SK-N-SH (cell line): ENCODE measurements at regions not wholly inside any gene's neighbourhood (a gene's known extent, or its start where the extent isn't known, plus 50 kb on each side); places are given as distances from the start of the nearest gene placed in this dataset.

Source experiments
- CTCF ChIA-PET: fragments of 300-600, 350-600 bp; formaldehyde crosslinking; extraction: SDS; loops from one replicate; lab custom pipeline; 2021; lab: Yijun Ruan, JAX
- POLR2A ChIA-PET: fragments of 350-600 bp; sonication (Branson Sonifier 250); formaldehyde crosslinking; extraction: SDS; loops from one replicate; lab custom pipeline; 2020; ENCODE audit warnings: antibody characterized with exemption, inconsistent platforms; lab: Yijun Ruan, JAX
- DNase-seq: peaks from one replicate; pipeline ENCODE4 v3.0.0; 2012
- H2AFZ ChIP-seq: fragments of 200-600 bp; sonication (generic); 2 replicates; pipeline ENCODE4 v1.8.1; 2016; ENCODE audit warnings: antibody characterized with exemption, mild to moderate bottlenecking, low read depth
- H3F3A ChIP-seq: fragments of 200-600 bp; sonication (generic); replicated peaks from 2 replicates; pipeline ENCODE3; 2016; ENCODE audit warnings: antibody characterized with exemption, mild to moderate bottlenecking; ENCODE audit not compliant: insufficient read depth
- H3K27ac ChIP-seq, 2 experiments: fragments of 200-500 bp in 1 of 2; fragments of 200-600 bp in 1 of 2; sonication (Bioruptor generic) in 1 of 2; sonication (generic), shearing (Covaris generic) in 1 of 2; 2 replicates each; pipeline versions ENCODE4 v1.5.1 to v1.6.1; 2014 to 2016; ENCODE audit warnings: low read depth in 2 of 2, inconsistent platforms in 1 of 2, low read length in 1 of 2, mild to moderate bottlenecking in 1 of 2, mixed read lengths in 1 of 2
- H3K27me3 ChIP-seq: fragments of 200-600 bp; sonication (generic), shearing (Covaris generic); 2 replicates; pipeline ENCODE4 v1.6.1; 2016; ENCODE audit warnings: mixed run types; ENCODE audit not compliant: insufficient read depth
- H3K36me3 ChIP-seq, 2 experiments: fragments of 200-500 bp in 1 of 2; fragments of 200-600 bp in 1 of 2; sonication (Bioruptor generic) in 1 of 2; sonication (generic) in 1 of 2; replicated peaks in 1 of 2; 2 replicates each; pipeline versions ENCODE3 to v1.5.1; 2014 to 2016; ENCODE audit warnings: low read length in 1 of 2, mild to moderate bottlenecking in 1 of 2; ENCODE audit not compliant: insufficient read depth in 2 of 2, control insufficient read depth in 1 of 2
- H3K4me1 ChIP-seq, 2 experiments: fragments of 200-500 bp in 1 of 2; fragments of 200-600 bp in 1 of 2; sonication (Bioruptor generic) in 1 of 2; sonication (generic), shearing (Covaris generic) in 1 of 2; 2 replicates each; pipeline versions ENCODE4 v1.5.1 to v1.6.1; 2014 to 2016; ENCODE audit warnings: low read depth in 1 of 2, low read length in 1 of 2, mixed run types in 1 of 2; ENCODE audit not compliant: insufficient read depth in 2 of 2, control insufficient read depth in 1 of 2
- H3K4me2 ChIP-seq: fragments of 200-600 bp; sonication (generic), shearing (Covaris generic); 2 replicates; pipeline ENCODE4 v1.6.1; 2017; ENCODE audit warnings: mixed run types
- H3K4me3 ChIP-seq, 2 experiments: fragments of 200-500 bp in 1 of 2; fragments of 200-600 bp in 1 of 2; sonication (Bioruptor generic) in 1 of 2; sonication (generic), shearing (Covaris generic) in 1 of 2; 2 replicates each; pipeline versions ENCODE4 v1.5.1 to v1.8.1; 2014 to 2016; ENCODE audit warnings: low read depth in 2 of 2, inconsistent platforms in 1 of 2, low read length in 1 of 2, mild to moderate bottlenecking in 1 of 2, mixed read lengths in 1 of 2, moderate library complexity in 1 of 2
- H3K79me2 ChIP-seq: fragments of 200-600 bp; sonication (generic); 2 replicates; pipeline ENCODE4 v1.8.1; 2017; ENCODE audit warnings: mild to moderate bottlenecking; ENCODE audit not compliant: insufficient read depth
- H3K9ac ChIP-seq: fragments of 200-600 bp; sonication (generic); 2 replicates; pipeline ENCODE4 v1.6.1; 2017; ENCODE audit warnings: mixed run types
- H3K9me2 ChIP-seq: fragments of 200-600 bp; sonication (generic); 2 replicates; pipeline ENCODE4 v1.6.1; 2017; ENCODE audit warnings: mixed run types
- H3K9me3 ChIP-seq: fragments of 200-600 bp; sonication (generic); 2 replicates; pipeline ENCODE4 v1.6.1; 2017; ENCODE audit warnings: mixed run types, mild to moderate bottlenecking, moderate library complexity
- H4K20me1 ChIP-seq: fragments of 200-600 bp; sonication (generic); 2 replicates; pipeline ENCODE4 v1.6.1; 2017; ENCODE audit warnings: mild to moderate bottlenecking, mixed run types; ENCODE audit not compliant: insufficient read depth
- CHD2 ChIP-seq: fragments of 150-350 bp; IDR thresholded peaks from 2 replicates; pipeline ENCODE4 v1.6.1; 2018; ENCODE audit warnings: low read length; ENCODE audit not compliant: partially characterized antibody
- ELF1 ChIP-seq: IDR thresholded peaks from 2 replicates; pipeline ENCODE4 v1.4.0; 2012
- EP300 ChIP-seq, 2 experiments: IDR thresholded peaks; 2 replicates each; pipeline versions ENCODE4 v1.4.0 to v1.6.1; 2012; ENCODE audit warnings: borderline replicate concordance in 1 of 2, low read depth in 1 of 2, low read length in 1 of 2
- FOSL2 ChIP-seq: IDR thresholded peaks from 2 replicates; pipeline ENCODE4 v1.4.0; 2012; ENCODE audit warnings: low read depth, mild to moderate bottlenecking, moderate library complexity, borderline replicate concordance
- FOXM1 ChIP-seq: IDR thresholded peaks from 2 replicates; pipeline ENCODE4 v1.4.0; 2012; ENCODE audit warnings: low read depth, mild to moderate bottlenecking
- IRF3 ChIP-seq: fragments of 150-350 bp; IDR thresholded peaks from 2 replicates; pipeline ENCODE4 v1.6.1; 2016; ENCODE audit warnings: mild to moderate bottlenecking, low read depth, low read length
- JUND ChIP-seq: IDR thresholded peaks from 2 replicates; pipeline ENCODE4 v1.4.0; 2012
- MEF2A ChIP-seq: IDR thresholded peaks from 2 replicates; pipeline ENCODE4 v1.4.0; 2012; ENCODE audit warnings: low read depth, borderline replicate concordance
- MXI1 ChIP-seq: IDR thresholded peaks from 2 replicates; pipeline ENCODE4 v1.6.1; 2012; ENCODE audit warnings: mild to moderate bottlenecking, low read depth, low read length, improper control_type of control experiment
- NFIC ChIP-seq: IDR thresholded peaks from 2 replicates; pipeline ENCODE4 v1.4.0; 2012; ENCODE audit warnings: borderline replicate concordance
- NRF1 ChIP-seq: IDR thresholded peaks from 2 replicates; pipeline ENCODE4 v1.6.1; 2012; ENCODE audit warnings: low read depth, mild to moderate bottlenecking, low read length
- RAD21 ChIP-seq: IDR thresholded peaks from 2 replicates; pipeline ENCODE4 v1.6.1; 2012; ENCODE audit warnings: mild to moderate bottlenecking, low read length
- RCOR1 ChIP-seq: fragments of 150-350 bp; IDR thresholded peaks from 2 replicates; pipeline ENCODE4 v1.6.1; 2017; ENCODE audit warnings: antibody characterized with exemption, low read length
- REST ChIP-seq: IDR thresholded peaks from 2 replicates; pipeline ENCODE4 v1.6.1; 2012; ENCODE audit warnings: mild to moderate bottlenecking, low read depth, low read length, moderate library complexity
- RFX5 ChIP-seq: IDR thresholded peaks from 2 replicates; pipeline ENCODE4 v1.6.1; 2012; ENCODE audit warnings: mild to moderate bottlenecking, improper control_type of control experiment, low read length
- RXRA ChIP-seq: IDR thresholded peaks from 2 replicates; pipeline ENCODE4 v1.4.0; 2012; ENCODE audit warnings: low read depth, mild to moderate bottlenecking, borderline replicate concordance
- SIN3A ChIP-seq: IDR thresholded peaks from 2 replicates; pipeline ENCODE4 v1.6.1; 2012; ENCODE audit warnings: low read depth, mild to moderate bottlenecking, low read length, moderate library complexity, borderline replicate concordance
- SMC3 ChIP-seq: IDR thresholded peaks from 2 replicates; pipeline ENCODE4 v1.6.1; 2012; ENCODE audit warnings: low read depth, low read length, improper control_type of control experiment
- TAF1 ChIP-seq: IDR thresholded peaks from 2 replicates; pipeline ENCODE4 v1.6.1; 2012; ENCODE audit warnings: low read depth, mild to moderate bottlenecking, low read length, moderate library complexity, borderline replicate concordance
- TCF12 ChIP-seq: IDR thresholded peaks from 2 replicates; pipeline ENCODE4 v1.4.0; 2012
- TEAD4 ChIP-seq: IDR thresholded peaks from 2 replicates; pipeline ENCODE4 v1.4.0; 2012; ENCODE audit warnings: mild to moderate bottlenecking, borderline replicate concordance; ENCODE audit not compliant: insufficient read depth
- USF1 ChIP-seq: IDR thresholded peaks from 2 replicates; pipeline ENCODE4 v1.4.0; 2012; ENCODE audit warnings: low read depth, borderline replicate concordance
- YY1 ChIP-seq: IDR thresholded peaks from 2 replicates; pipeline ENCODE4 v1.4.0; 2012; ENCODE audit warnings: low read depth, mild to moderate bottlenecking
- ZBTB33 ChIP-seq: IDR thresholded peaks from 2 replicates; pipeline ENCODE4 v1.4.0; 2012; ENCODE audit warnings: low read depth, borderline replicate concordance
- WGBS: methylation state at CpG from one replicate; pipeline ENCODE4 v1.1.6; 2017; ENCODE audit warnings: low lambda C conversion rate; 5-methylcytosine and 5-hydroxymethylcytosine counted together
- TF ChIP-seq, protein P1 (sequence below): fragments of 150-350 bp; IDR thresholded peaks from 2 replicates; pipeline ENCODE4 v1.6.1; 2017; ENCODE audit warnings: antibody characterized with exemption, low read length, low read depth, borderline replicate concordance
- TF ChIP-seq, protein P2 (sequence below): IDR thresholded peaks from 2 replicates; pipeline ENCODE4 v1.4.0; 2012; ENCODE audit warnings: low read depth

GRCh38 chr6:130602151-130602770, 224.9 kb upstream of the SMLR1 start:
- POLR2A ChIA-PET = no interaction called here
- 4% methylated on average over 8 of the region's 8 CpGs for WGBS
- no peak for TF ChIP-seq MXI1
- TF ChIP-seq TCF12 = peak; percentile 99
- TF ChIP-seq JUND = peak; percentile 100
- no peak for TF ChIP-seq IRF3
- peak; percentile 64; the same call in 1 of the 2 replicates for TF ChIP-seq REST
- TF ChIP-seq RFX5 = no peak
- TF ChIP-seq, protein P1, sequence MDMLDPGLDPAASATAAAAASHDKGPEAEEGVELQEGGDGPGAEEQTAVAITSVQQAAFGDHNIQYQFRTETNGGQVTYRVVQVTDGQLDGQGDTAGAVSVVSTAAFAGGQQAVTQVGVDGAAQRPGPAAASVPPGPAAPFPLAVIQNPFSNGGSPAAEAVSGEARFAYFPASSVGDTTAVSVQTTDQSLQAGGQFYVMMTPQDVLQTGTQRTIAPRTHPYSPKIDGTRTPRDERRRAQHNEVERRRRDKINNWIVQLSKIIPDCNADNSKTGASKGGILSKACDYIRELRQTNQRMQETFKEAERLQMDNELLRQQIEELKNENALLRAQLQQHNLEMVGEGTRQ = no peak
- TF ChIP-seq ZBTB33 = peak; percentile 90
- TF ChIP-seq NFIC = peak; percentile 93
- TF ChIP-seq TAF1 = peak; percentile 32; the same call in 1 of the 2 replicates
- no peak for TF ChIP-seq CHD2
- TF ChIP-seq SMC3 = no peak
- no peak for TF ChIP-seq USF1
- TF ChIP-seq FOXM1 = peak; percentile 97
- peak; percentile 45; the same call in 1 of the 2 replicates for TF ChIP-seq ELF1
- no peak for TF ChIP-seq YY1
- peak; percentile 88 for TF ChIP-seq RXRA
- peak; percentile 95 for TF ChIP-seq MEF2A
- peak; percentile 100 for TF ChIP-seq FOSL2
- no peak for TF ChIP-seq NRF1
- TF ChIP-seq, protein P2, sequence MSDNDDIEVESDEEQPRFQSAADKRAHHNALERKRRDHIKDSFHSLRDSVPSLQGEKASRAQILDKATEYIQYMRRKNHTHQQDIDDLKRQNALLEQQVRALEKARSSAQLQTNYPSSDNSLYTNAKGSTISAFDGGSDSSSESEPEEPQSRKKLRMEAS = peak; percentile 68
- TF ChIP-seq SIN3A = peak; percentile 85
- TF ChIP-seq TEAD4 = peak; percentile 99
- peak; percentile 82 to 100 for TF ChIP-seq EP300 (IDR thresholded peaks at IDR 0.05; ENCODE audit: borderline replicate concordance in 1 of 2, low read depth in 1 of 2, low read length in 1 of 2)
- TF ChIP-seq RCOR1 = no peak
- no peak for TF ChIP-seq RAD21

More at GRCh38 chr6:130602151-130602770, 224.9 kb upstream of the SMLR1 start:
- no peaks in the 10 kb centered on the region for H3K27me3 ChIP-seq
- H3K4me2 ChIP-seq = peak overlapping the region; percentile 71
- 0 out of 4 replicates have a peak overlapping the region, but pooled peaks of 1 of the 2 experiments have one; percentile 7 for H3K4me3 ChIP-seq
- H3K27ac ChIP-seq = peak overlapping the region; percentile 82 to 98
- peak overlapping the region; percentile 43; the same call in 1 of the 2 replicates for H3K9ac ChIP-seq
- no peaks in the 10 kb centered on the region for H3K36me3 ChIP-seq
- no peaks in the 10 kb centered on the region for H4K20me1 ChIP-seq
- no peak for DNase-seq
- peaks cover 24% of the 10 kb centered on the region for H3F3A ChIP-seq
- H3K9me2 ChIP-seq = no peaks in the 10 kb centered on the region
- no peak overlapping the region for H2AFZ ChIP-seq
- H3K4me1 ChIP-seq = peaks cover 0 to 37% of the 10 kb centered on the region in 2 experiments; a peak in 3 of 4 replicates
- no peaks in the 10 kb centered on the region for H3K79me2 ChIP-seq
- CTCF ChIA-PET = no interaction called here
- no peaks in the 10 kb centered on the region for H3K9me3 ChIP-seq
